HK-2 (cell line): ENCODE measurements at regions not wholly inside any gene's neighbourhood (a gene's known extent, or its start where the extent isn't known, plus 50 kb on each side); places are given as distances from the start of the nearest gene placed in this dataset.

Experiments
- DNase-seq: peaks from one replicate; pipeline ENCODE4 v3.0.0-alpha.2; 2018; ENCODE audit not compliant: unreplicated experiment

DNA sequence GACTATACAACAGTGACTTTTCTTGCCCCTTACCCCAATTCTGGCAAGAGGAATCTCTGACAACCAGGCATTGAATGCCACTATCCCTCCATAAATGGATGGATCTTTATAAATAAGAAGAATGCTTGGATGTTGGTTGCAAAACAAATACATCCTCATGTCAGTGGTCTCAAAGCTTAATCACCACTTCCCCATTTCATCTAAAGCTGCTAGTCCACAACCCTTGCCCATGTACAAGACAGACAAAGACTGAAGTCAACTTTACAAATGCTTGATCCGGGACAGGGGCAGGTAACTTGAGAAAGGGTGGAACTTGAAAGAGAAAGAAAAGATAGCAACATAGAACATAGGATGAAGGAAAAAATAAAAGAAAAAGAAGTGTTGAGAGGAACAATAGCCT, 540.5 kb upstream of the NOX3 start:
- no peak for DNase-seq

DNA sequence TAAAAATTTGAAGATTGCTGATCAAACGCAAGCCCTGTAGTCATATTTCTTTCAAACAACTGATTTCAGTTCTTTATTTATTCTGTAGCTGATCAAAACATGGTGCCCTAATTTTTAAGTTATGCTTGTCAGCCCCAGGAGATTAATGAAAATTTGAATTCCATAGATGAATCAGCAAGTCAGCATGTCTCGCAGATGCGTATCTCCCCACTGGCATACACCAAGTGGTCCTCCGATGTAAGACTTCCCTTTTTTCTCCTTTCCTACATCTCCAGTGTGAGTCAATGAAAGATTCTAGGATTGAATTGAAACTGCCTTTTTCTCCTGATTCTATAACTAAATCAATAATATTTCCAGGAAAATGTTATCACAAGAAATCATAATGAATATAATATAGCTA, 539.6 kb upstream of the NOX3 start:
- DNase-seq = no peak

DNA sequence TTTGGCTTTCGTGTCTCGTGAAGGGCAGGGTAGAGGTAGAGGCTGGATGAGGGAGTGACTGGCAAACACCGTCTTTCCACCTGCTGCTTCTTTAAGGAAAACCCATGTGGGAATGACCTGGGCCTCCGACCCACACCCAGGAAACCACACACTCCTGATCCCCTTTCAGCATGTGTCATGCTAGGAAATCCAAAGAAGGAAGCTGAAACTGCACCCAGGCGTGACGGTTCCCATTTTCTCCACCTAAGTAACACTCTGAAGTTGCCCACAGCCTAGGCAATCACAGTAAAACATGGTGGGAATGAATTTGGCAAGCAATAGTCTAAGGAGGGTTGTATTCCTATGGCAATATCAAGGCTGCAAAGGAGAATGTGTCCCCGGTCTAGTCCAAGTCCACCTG, 538.4 kb upstream of the NOX3 start:
- DNase-seq = peak; percentile 29

DNA sequence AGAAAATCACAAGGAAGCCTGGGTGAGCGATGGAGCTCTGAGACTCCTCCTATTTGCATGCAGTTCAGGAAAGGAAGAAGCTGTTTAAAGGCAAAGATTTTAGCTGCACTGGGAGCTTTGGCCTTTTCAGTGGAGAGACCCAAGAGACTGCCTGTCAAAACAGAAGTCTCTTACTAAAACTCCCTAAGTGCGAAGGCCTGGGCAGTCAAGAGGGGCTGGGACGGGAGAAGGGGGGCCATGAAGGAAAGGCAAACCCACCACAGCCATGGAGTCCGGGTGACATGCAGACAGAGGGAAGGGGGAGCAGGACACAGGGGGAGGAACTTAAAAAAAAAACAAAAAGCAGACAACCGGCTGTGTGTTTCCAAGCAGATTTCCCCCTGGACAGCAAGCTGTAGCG, 537.6 kb upstream of the NOX3 start:
- no peak for DNase-seq

DNA sequence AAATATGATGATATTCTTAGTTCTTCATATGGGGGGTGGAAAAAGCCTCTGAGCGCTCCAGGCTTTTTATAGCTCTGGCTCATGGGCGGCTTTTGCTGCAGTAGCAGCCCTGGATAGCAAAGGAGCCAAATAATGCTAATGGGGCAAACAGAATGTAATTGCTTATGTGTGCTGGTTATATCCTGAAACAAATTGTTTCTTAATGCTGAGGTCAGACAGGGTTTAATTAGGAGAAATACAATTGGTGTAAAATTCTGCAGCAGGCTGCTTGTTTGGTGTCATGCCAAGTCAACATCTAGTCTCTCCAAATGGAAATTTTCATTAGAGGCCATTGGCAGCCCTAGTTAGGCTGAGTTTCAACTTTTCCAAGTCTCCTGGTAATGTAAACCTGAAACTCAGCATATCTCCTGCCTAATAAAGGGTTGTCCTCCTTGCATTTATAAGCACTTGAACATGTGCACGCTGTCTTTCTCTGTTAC, 530.1 kb upstream of the NOX3 start:
- no peak for DNase-seq

DNA sequence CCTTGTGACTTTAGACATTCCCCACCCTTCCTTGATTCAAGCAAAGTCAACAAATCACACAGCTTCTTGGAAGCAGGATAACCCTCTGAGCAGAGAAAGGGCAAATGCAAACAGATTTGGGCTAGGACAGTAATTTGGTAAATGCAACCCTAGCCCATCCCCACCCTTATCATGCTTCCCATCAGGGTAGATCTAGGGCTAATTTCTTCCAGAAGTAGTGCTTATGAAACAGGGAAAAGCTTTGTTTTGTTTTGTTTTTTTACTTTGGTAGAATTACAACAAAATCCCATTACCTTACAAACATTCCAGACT, 525.1 kb upstream of the NOX3 start:
- DNase-seq = no peak

DNA sequence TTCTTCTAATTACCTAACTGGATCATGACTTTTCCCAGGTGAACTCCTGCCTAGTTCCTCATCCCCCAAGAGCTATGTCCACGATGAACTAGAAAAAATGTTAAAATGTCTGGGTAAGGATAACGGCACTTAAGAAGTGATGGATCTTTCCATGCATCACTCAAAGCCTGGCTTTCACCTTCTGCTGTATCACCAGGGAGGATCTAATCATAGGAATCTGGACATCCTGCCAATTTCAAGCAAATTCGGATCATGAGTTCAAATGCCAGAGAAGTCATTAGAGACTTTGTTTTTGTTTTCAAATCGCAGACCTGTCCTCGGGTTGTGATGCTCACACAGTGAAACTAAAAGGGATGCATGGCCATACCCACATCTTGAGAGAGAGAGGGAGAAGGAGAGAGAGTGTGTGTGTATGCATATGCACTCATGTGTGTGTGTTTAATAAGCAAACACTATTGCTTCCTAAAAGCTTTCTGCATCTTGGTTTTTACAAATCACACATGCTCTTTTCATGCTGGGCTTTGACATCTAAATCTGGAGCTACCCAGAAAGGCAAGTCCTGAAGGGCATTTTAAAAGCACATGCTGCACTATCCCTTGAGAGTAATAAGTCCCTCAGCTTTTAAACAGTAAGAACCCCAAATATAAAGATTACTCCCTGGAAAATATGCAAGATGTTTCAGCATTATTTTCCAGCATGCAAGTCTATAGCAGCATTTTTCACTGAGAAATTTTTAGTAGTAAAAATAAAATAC, 524.6 kb upstream of the NOX3 start:
- no peak for DNase-seq

DNA sequence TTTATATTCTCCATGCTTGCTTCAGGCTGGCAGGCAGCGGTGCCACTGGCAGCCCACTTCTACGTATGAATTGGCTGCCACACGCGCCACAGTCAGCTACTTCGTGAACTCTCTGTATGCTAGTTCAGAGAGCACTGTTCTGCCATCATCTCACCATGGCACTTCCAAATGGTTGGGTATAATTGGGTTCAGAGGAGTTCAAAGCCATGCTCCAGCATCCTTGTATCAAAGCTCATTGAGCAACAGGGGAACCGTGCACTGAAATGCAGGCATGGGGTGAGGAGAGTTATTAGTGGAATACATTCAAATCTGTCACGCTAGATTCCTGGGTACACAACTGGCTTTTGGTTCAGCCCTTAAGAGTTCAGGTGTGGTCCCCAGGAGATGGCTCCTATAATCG, 519.9 kb upstream of the NOX3 start:
- DNase-seq = no peak

DNA sequence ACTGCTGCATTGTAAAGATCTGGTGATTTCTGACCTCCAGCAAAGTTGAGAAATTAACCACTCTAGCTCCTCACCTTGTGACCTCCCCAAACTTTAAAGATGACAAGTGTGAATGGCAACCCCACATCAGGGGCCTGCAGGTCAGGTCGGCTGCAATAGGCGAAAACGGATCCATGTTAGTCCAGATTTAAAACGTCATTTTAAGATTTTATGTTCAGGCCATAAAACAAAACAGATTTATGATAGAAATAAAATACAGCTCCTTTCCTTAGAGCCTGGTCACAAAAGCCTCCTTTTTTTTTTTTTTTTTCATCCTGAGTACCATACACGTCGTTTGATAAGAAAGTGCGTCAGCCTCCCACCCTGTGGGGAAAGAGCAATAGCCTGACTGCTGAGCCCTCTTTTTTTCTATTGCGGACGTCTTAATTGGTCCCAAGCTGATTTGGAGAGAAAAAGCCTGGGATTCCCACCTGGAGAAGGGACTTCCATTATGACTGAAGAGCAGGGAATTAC, 519.2 kb upstream of the NOX3 start:
- DNase-seq = no peak

DNA sequence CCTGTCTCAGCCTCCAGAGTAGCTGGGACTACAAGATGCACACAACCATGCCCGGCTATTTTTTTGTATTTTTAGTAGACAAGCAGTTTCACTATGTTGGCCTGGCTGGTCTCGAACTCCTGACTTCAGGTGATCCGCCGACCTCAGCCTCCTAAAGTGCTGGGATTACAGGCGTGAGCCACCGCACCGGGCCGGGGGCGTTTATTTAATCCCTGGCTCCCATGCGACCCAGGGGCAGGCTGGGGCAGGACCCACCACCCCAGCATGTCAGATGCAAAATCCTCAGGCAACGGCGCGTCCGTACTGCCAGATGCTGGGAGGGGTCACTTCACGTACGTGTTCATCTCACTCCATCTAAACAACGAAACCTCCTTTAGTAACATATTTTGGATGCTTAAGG, 518.7 kb upstream of the NOX3 start:
- DNase-seq = no peak

DNA sequence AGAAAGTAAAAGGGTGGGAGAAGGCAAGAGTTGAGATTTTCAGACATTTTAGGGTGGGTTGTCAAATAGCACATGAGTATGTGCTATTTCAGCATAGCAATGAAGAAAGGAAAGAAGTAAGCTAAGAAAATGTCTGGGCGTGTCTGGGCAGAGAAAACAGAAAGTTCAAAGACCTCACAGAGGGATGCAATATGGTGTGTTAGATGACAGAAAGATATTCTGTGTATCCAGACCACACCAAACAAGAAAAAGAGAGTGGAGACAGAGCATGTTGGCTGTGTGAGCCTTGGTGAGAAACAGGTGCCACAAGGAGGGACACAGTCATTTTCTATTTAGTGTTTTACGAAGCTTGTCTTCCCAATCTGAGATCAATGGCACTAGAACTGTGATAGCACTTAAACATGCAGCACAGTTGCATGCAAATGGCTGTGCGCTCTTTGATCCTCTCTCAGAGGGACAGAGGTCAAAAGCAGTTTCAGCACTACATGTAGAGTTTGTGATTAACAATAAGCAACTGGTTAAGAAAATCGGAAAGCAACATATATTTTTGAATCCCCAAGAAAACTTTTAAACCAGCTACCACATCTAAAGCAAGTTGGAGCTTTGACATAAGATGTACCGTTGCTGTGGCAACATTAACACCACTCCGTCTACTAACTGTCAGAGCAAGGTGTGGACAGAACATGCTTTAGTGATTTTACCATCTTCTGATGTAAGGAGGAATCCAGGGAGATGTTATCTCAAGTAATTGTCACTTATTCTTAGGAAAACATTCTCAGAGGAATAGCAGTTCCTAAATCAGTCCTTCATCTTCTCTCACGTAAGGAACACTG, 515.5 kb upstream of the NOX3 start:
- DNase-seq = no peak

DNA sequence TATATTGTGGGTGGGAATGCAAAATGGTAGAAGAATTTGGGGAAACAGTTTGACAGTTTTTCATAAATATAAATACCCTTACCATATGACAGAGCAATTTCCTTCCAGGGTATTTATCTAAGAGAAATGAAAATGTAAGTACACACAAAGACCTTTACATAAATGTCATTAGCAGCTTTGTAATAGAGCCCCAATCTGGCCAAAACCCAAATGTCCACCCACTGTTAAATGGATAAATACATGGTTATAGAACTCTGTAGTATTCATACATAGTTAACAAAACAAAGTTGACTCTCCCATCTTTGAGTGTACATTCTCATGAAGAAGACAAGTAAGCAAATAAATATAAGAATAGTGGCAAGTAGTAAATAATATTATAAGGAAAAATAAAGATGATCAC, 514.8 kb upstream of the NOX3 start:
- DNase-seq = no peak

DNA sequence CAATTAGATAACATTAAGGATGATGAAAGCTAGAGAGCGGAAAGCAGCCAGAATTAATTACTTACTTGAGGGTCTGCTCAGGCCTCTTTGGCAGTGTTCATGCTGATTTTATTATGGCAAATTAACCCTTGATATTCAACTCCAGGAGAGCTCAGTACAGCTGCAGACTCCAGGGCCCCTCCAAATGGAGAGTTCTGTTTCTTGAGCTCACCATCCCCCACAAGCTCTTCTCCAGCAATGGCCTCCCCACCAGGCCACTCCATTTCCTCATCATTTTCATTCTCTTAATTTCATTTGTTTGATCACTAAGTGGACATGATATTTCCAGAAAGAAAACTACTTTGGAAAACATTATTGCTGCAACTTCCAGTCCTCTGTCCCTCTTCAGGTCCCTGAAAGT, 513.3 kb upstream of the NOX3 start:
- no peak for DNase-seq

DNA sequence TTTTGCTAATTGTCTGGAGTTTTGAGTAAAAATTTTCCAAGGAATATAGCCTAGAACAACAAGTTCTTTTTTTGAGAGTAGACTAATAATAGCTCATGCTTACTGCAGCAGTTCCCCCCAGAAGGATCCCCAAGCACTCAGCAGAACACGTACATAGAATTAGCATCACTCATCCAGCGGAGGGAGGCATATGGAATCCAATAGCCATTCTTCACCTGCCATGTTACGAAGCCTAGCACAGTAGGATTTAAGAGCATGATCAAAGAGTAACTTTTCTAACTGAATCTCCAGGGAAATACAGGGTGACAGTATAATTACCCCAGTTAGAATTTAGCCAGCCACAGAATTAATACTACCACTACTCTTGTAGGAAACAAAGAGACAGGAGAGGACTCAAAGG, 511.7 kb upstream of the NOX3 start:
- DNase-seq = no peak

DNA sequence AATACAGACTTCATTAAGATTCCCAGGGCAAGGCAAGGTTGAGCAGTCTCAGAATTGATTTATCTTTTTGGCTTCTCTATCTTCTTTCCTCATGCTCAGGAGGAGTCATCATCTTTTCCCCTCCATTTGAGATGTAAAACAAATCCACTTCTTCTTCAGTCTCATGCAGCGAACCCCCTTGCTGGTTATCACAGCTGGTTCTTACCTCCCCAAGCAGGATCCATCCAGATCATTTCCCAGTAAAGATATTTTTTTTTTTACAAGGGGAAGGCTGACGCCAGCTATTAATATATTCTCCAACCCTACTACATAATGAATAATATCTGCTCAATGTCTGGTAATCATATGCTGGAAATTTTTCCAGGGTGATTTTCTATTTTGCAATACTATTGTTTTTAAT, 508.9 kb upstream of the NOX3 start:
- DNase-seq = no peak

DNA sequence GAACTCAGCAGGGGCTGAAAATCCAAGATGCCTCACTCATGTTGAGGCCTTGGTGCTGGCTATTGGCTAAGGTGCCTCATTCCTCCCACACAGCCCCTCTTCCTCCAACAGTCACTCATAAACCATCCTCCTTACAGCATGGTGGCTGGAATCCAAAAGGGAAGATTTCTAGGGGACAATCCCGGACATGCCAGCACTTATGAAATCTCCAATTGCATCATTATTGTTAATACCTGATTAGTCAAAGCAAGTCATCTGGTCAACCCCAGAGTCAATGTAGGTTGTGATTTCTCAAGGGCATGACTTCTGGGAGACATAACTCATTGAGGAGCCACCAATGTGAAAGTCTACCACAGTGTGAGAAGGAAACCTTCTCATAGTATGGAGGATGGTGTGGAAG, 506.6 kb upstream of the NOX3 start:
- no peak for DNase-seq

DNA sequence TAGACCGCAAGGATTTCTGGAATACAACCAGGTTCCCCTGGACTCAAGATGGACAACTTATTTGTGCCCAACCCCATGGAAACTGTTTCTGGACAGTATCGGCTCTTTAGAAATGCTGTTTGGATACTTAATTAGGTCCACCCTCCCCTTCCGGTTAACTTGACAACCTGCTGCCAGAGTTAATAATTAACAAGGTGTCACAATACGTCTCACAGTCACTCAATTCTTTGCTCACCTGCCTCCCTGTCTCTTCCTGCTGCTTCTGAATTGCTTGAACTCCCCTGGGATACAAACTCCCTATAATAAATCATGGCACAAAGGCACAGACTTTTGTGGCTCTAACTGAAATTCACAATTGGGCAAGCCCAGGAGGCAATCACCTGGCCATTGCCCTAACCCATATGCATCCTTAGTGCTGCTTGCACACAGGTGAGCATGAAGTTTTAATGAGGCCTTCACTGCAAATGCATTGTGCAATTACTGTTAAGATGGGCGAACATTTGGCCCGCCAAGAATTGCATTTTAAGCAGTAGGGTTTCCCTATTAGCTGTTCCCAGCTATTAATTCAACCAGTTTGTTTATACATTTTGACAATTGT, 504.4 kb upstream of the NOX3 start:
- no peak for DNase-seq

DNA sequence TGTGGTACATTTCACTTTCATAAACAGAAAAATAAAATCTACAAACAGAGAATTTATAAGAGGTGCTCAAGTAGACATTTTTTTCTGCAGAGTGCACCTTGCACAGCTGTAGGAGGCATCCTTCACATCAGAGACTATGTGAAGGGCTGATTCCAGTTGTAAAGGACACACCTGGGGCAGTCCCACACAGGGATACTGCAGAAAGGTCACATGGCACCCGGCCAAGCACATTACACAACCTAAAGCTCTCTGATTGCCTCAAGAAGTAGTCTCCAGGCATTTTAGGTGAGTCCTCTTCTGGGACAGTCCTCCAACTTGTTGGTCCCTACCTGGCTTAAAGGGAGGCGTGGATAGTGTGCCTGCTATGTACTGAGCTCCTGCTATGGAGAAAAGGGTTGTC, 502.9 kb upstream of the NOX3 start:
- DNase-seq = no peak

DNA sequence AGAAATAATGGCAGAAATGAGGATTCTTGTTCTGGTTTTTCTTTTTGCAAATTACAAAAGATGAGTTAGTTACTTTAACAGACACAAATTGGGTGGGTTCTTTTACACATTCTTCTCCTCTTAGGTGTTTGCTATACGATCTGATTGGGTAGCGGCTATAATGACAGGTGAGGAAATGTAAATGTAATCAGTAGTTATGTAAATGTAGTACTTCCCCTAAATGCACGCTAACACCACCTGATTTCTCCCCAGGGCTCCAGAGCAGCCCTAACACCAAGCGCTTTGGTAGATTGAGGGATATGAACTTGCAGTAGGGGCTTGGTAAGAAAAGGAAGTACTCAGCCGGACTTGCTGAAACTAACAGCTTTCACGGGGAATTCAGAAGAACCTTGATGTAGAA, 499.4 kb upstream of the NOX3 start:
- no peak for DNase-seq

DNA sequence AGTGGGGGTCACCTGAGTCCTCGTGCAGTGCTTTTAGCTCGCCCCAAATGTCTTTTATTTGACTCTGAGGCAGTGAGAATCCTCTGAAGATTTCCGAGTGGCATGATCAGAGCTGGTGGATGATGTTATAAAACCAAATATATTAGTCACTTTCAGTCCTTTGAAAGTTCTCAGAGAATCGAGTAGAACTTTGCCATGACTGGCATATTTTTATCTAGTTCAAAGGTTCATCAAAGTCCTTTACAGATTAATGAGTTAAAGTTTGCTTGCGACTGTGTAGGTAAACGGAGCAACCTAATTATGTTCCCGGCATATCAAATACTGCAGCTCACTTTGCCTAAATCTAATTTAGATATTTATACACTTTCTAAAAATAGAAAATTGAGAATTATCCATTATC, 498.5 kb upstream of the NOX3 start:
- no peak for DNase-seq

DNA sequence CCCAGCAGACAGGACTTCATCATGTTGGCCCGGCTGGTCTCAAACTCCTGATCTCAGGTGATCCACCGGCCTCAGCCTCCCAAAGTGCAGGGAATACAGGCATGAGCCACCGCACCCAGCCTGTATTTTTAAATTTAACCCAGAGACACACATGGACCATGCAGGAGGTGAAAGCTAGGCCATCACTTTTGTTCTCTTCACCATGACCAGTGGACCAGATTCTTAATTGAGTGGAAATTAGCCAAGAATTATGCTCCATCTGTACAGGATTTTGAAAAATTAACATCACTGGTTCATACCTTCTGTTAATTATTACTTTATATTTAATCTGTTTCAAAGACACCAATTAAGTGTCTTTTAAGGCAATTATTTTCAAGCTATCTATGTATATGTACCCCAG, 493.6 kb upstream of the NOX3 start:
- DNase-seq = no peak

DNA sequence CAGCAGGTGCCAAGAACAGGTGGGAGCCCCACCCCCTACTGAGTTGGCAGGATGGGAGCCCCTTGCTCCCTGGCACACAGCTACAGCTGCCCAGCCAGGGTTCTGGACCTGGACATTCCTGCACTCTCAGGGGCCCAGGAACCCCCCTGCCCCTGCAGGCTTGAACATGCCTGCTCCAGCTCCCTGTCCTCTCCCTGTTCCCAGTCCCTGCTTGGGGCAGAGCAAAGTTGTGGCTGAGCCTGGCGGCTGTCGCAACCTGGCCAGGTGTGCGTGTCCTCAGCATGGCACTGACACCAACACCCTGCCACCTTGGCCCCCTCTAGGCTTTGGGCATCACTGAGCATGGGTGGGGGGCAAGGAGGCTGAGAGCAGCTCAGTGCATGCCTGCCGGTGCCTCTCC, 491.2 kb upstream of the NOX3 start:
- no peak for DNase-seq

DNA sequence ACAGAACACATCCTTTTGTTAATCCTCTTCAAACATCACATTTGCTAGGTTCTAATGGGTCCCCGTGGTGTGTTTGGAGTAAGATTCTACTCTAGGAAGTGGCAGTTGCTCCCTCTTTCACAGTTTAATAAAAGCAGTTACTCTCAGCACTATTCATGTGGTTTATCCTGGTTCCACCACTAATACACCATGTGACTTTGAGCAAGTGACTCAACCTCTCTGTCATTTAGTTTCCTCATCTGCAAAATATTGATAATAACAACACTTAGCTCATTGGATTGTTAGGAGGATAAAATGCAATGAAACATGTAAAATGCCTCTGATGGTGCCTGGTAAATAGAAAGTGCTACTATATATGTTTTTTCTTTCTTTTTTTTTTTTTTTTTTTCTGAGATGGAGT, 488.0 kb upstream of the NOX3 start:
- DNase-seq = no peak
